IPS DF 6.9 (cell line): ENCODE measurements at regions not wholly inside any gene's neighbourhood (a gene's known extent, or its start where the extent isn't known, plus 50 kb on each side); places are given as distances from the start of the nearest gene placed in this dataset.
"Not testable (repeated sequence)": the region's sequence is repeated elsewhere in the genome, so short reads cannot be mapped to it uniquely, and the experiment has no call there.

Experiments used
- DNase-seq: peaks from one replicate; pipeline ENCODE4 v3.0.0-alpha.2; 2013; ENCODE audit warnings: low read depth, low spot score
- H3K27ac ChIP-seq: one replicate; pipeline ENCODE4 v1.5.1; 2013; ENCODE audit warnings: low read length, control low read depth
- H3K27me3 ChIP-seq: 2 replicates; pipeline ENCODE4 v1.6.1; 2013; ENCODE audit warnings: mild to moderate bottlenecking, low read length; ENCODE audit not compliant: control insufficient read depth, insufficient read depth
- H3K36me3 ChIP-seq: 2 replicates; pipeline ENCODE4 v1.6.1; 2013; ENCODE audit warnings: low read length; ENCODE audit not compliant: control insufficient read depth, insufficient read depth
- H3K4me1 ChIP-seq: 2 replicates; pipeline ENCODE4 v1.6.1; 2013; ENCODE audit warnings: low read length; ENCODE audit not compliant: control insufficient read depth, insufficient read depth
- H3K4me3 ChIP-seq: 2 replicates; pipeline ENCODE4 v1.5.1; 2013; ENCODE audit warnings: mild to moderate bottlenecking, low read length
- H3K9me3 ChIP-seq: 2 replicates; pipeline ENCODE4 v1.6.1; 2013; ENCODE audit warnings: low read length, inconsistent platforms; ENCODE audit not compliant: control insufficient read depth, insufficient read depth
- WGBS: extraction: QIAGEN DNeasy Blood & Tissue Kit; methylation state at CpG from one replicate; pipeline ENCODE4 v1.1.7; 2013; ENCODE audit warnings: mixed read lengths, missing lambda C conversion rate; ENCODE audit not compliant: insufficient read length, insufficient coverage; 5-methylcytosine and 5-hydroxymethylcytosine counted together

- Histone ChIP-seq H3K9me3 (no peaks in the 10 kb centered on the region), H3K4me3 (no peak overlapping the region), H3K36me3 (no peaks in the 10 kb centered on the region), H3K4me1 (peaks cover 11% of the 10 kb centered on the region), H3K27me3 (no peaks in the 10 kb centered on the region), H3K27ac (no peak overlapping the region)
- WGBS, result no CpG with 5 or more reads among the region's 9 CpGs
- DNase-seq, result no peak
Observed at GRCh38 chr13:111661776-111662175, 341.3 kb downstream of the TEX29 start.

DNA sequence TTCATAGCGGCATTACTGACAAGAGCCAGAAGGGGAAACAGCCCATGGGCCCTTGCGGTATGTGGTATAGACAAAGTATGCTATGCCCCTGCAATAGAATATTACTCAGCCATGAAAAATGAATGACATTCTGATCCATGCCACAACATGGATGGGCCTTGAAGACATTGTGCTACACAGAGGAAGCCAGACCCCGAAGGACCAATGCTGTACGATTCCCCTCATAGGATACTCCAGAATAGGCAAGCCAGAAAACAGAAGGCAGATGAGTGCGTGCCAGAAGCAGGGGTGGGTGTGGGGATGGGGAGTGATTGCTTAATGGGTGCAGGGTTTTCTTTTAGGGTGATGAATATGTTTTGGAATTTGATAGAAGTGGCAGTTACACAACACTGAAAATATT is 342.0 kb downstream of the TEX29 start:
- DNase-seq, result no peak
- Histone ChIP-seq H3K4me1 (peaks cover 11% of the 10 kb centered on the region), H3K36me3 (no peaks in the 10 kb centered on the region), H3K27ac (no peak overlapping the region), H3K9me3 (no peaks in the 10 kb centered on the region), H3K27me3 (no peaks in the 10 kb centered on the region), H3K4me3 (no peak overlapping the region)
- WGBS, result no CpG with 5 or more reads among the region's 5 CpGs

DNA sequence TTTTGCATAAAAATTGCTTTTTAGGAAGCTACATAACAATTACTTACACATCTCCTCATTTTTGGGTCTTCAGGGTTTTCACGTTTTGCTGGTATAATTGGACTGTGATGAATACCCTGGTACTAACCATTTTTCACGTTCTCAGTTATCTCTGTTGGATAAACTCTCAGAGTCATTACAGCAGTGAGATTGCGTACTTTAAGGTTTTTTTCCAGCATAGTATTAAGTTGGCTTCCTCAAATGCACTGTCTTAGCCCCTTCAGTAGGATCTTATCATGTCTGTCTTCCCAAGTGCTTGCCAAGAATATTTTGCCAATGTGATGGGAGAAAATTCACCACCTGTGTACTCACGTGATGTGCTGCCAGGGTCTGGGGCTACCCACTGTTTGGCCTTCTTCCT is 342.5 kb downstream of the TEX29 start:
- H3K27ac ChIP-seq, result no peak overlapping the region
- H3K4me3 ChIP-seq, result no peak overlapping the region
- H3K36me3 ChIP-seq, result no peaks in the 10 kb centered on the region
- no peaks in the 10 kb centered on the region for H3K9me3 ChIP-seq
- H3K4me1 ChIP-seq, result peaks cover 11% of the 10 kb centered on the region
- no CpG with 5 or more reads among the region's 4 CpGs for WGBS
- no peaks in the 10 kb centered on the region for H3K27me3 ChIP-seq
- DNase-seq, result no peak

- WGBS, result no CpG with 5 or more reads among the region's 12 CpGs
- Histone ChIP-seq H3K36me3 (no peaks in the 10 kb centered on the region), H3K9me3 (no peaks in the 10 kb centered on the region), H3K4me3 (no peak overlapping the region), H3K27me3 (no peaks in the 10 kb centered on the region), H3K27ac (no peak overlapping the region), H3K4me1 (peaks cover 9% of the 10 kb centered on the region)
- DNase-seq, result no peak
Observed at GRCh38 chr13:111663505-111663904, 343.1 kb downstream of the TEX29 start.

DNA sequence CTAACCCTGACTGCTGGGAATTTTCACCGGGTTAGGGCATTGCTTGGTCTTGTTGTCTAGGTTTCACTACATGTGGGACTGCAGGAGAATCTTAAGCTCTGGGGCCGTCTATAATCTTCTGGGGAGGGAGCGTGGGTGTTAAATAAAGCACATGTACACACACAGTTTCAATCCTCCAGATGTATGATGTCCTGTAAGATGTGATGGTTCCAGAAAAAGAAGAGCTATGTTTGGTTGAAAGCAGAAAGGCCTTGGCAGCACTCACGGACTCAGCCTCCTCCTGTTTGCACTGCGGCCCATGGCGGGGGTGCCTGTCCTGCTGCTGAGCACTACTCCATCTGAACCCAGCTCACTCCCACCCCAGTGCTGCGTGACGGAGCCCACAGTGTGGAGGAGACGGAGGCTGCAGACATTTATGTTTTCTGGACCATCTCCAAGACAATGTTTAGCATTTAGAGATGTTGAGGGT is 343.5 kb downstream of the TEX29 start:
- no peaks in the 10 kb centered on the region for H3K36me3 ChIP-seq
- WGBS, result no CpG with 5 or more reads among the region's 9 CpGs
- no peak overlapping the region for H3K27ac ChIP-seq
- H3K4me1 ChIP-seq, result peaks cover 9% of the 10 kb centered on the region
- no peaks in the 10 kb centered on the region for H3K9me3 ChIP-seq
- no peak overlapping the region for H3K4me3 ChIP-seq
- no peak for DNase-seq
- no peaks in the 10 kb centered on the region for H3K27me3 ChIP-seq

- no peak for DNase-seq
- no CpG with 5 or more reads among the region's 4 CpGs for WGBS
- H3K9me3 ChIP-seq, result no peaks in the 10 kb centered on the region
- peaks cover 3% of the 10 kb centered on the region for H3K4me1 ChIP-seq
- no peaks in the 10 kb centered on the region for H3K36me3 ChIP-seq
- no peaks in the 10 kb centered on the region for H3K27me3 ChIP-seq
- no peak overlapping the region for H3K27ac ChIP-seq
- no peak overlapping the region for H3K4me3 ChIP-seq
Observed at GRCh38 chr13:111664696-111665095, 344.3 kb downstream of the TEX29 start.

DNA sequence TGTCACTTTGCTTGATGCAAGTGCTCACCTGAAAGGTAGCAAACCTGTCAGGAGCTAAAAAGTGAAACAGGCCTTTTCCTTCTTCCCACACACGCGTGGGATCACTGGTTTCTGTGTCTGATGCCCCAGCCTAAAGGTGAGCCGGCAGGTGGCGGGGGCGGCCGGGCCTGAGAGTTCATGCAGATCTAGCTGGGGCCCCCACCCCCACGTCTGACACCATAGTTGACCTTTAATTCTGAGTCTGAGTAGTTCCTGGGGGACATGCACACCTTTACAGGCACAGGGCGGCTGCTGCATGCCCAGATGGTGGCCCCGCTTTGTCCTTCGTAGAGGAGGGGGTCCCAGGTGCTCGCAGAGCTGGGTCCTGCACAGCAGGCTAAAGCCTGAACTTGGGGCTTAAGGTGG is 345.3 kb downstream of the TEX29 start:
- no peak for DNase-seq
- Histone ChIP-seq H3K36me3 (no peaks in the 10 kb centered on the region), H3K4me1 (peaks cover 3% of the 10 kb centered on the region; the same call in 1 of the 2 replicates), H3K4me3 (no peak overlapping the region), H3K27ac (no peak overlapping the region), H3K27me3 (no peaks in the 10 kb centered on the region), H3K9me3 (no peaks in the 10 kb centered on the region)
- no CpG with 5 or more reads among the region's 11 CpGs for WGBS

GRCh38 chr13:111666164-111666776 is 345.8 kb downstream of the TEX29 start:
- Histone ChIP-seq H3K4me1 (peaks cover 3% of the 10 kb centered on the region; the same call in 1 of the 2 replicates), H3K27me3 (no peaks in the 10 kb centered on the region), H3K9me3 (no peaks in the 10 kb centered on the region), H3K36me3 (no peaks in the 10 kb centered on the region), H3K4me3 (no peak overlapping the region), H3K27ac (no peak overlapping the region)
- DNase-seq, result no peak
- no CpG with 5 or more reads among the region's 18 CpGs for WGBS

DNA sequence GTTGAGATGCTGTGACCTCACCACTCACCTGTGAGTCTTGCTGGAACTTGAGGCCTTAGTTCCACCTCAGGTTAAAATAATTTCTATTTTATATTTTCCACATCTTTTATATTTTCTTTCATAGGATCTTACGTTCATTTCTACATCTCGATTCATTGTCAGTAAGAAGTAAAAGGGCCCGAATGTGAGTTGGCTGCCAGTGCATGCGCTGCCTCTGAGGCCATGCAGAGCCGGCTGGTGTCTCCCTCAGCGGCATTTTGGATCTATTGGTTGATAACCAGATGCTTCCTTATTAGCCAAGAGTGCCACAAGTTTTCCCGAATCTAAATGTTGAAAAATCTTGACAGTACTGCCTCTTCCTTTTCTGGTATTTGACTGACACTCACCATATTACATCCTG is 347.3 kb downstream of the TEX29 start:
- Histone ChIP-seq H3K27me3 (no peaks in the 10 kb centered on the region), H3K4me3 (no peak overlapping the region), H3K27ac (no peak overlapping the region), H3K4me1 (peaks cover 3% of the 10 kb centered on the region; the same call in 1 of the 2 replicates), H3K36me3 (no peaks in the 10 kb centered on the region), H3K9me3 (no peaks in the 10 kb centered on the region)
- WGBS, result 100% methylated on average over 2 of the region's 7 CpGs
- no peak for DNase-seq

DNA sequence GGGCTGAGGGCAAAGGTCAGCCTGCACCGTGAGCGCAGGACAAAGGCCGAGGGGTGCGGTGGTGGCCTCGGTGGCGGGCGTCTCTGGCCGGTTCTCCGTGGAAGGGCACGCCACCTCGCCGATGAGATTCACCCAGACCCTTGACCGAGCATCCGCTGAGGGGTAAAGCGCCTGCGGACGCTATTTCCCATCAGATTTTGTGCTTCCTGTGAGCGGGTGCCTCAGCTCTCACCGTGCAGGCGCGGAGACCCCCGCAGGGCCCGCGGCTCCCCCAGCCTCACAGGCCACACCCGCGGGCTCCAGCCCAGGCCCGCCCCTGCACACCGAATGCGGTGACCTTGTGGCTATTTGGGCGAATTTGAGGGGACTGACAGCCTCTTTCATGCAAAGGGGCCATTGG is 348.0 kb downstream of the TEX29 start:
- DNase-seq, result no peak
- Histone ChIP-seq H3K27me3 (no peaks in the 10 kb centered on the region), H3K27ac (no peak overlapping the region), H3K4me1 (peaks cover 3% of the 10 kb centered on the region; the same call in 1 of the 2 replicates), H3K9me3 (no peaks in the 10 kb centered on the region), H3K36me3 (no peaks in the 10 kb centered on the region), H3K4me3 (no peak overlapping the region)
- WGBS, result no CpG with 5 or more reads among the region's 30 CpGs

DNA sequence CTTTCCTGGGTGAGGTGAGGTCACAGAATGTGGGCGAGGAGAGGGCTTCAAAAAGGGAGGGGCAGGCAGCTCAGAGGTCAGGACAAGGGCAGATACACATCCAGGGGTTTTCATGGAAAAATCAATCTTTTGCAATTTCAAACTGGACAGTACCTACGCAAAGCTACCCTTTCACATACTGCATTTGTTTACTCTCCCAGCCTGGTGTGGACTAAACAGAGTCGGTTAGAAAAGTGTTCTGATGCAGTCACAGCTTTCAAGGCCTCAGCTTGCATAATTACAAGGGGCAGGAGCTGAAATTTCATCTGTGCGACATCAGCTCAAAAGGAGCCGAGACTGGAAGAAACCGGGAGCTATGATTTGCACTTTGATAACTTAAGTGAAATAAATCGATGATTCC is 351.8 kb downstream of the TEX29 start:
- H3K9me3 ChIP-seq, H3K4me3 ChIP-seq, H3K27ac ChIP-seq, H3K4me1 ChIP-seq, DNase-seq, H3K27me3 ChIP-seq, H3K36me3 ChIP-seq: not testable (repeated sequence)
- no CpG with 5 or more reads among the region's 7 CpGs for WGBS
